Stimulated activated CD4-positive, alpha-beta T cell treated with anti-CD3 and anti-CD28 coated beads, Interleukin-12 subunit alpha, Interleukin-12 subunit beta, amount 100 ng/mL, for 48 hours (primary cell): ENCODE measurements at regions not wholly inside any gene's neighbourhood (a gene's known extent, or its start where the extent isn't known, plus 50 kb on each side); places are given as distances from the start of the nearest gene placed in this dataset.
"Not testable (repeated sequence)": the region's sequence is repeated elsewhere in the genome, so short reads cannot be mapped to it uniquely, and the experiment has no call there.

ENCODE experiments used
- DNase-seq, 3 donors: peaks; one replicate each; pipeline ENCODE4 v3.0.0-alpha.2; 2020; ENCODE audit warnings: low read depth in 2 of 3, low spot score in 1 of 3

DNA sequence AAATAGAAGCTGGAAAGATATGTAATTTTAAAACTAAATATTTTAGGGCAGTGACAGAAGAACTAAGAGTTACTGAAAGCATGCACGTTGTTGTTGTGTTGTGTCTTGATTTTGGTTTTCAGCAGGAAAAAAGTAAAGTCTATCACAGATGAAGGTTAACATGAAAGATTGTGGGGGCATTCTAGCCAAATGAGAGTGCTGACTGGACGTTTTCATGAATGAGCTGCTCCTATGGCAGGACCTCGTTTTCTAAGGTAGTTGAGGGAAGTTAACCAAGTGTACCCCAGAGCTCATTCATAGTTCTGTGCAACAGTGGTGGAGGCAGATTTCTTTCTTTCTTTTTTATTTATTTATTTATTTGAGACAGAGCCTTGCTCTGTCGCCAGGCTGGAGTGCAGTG lies 194.6 kb upstream of the IRS2 start:
- DNase-seq, result no peak

DNA sequence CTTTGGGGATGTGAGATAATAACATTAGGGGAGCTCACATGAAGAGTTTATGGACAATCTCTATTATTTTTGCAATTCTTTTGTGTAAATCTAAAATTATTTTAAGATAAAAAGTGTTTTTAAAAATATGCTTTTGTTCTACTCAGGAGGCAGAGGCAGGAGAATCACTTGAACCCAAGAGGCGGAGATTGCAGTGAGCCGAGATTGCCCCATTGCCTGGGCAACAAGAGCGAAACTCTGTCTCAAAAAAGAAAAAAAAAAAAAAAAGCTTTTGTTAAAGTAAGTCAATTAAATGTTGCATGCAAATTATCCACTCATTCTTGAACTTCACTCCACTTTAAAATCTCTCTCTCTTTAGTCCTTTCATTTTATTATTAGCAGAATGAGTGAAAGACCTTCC lies 193.3 kb upstream of the IRS2 start:
- DNase-seq, result not testable (repeated sequence)

DNA sequence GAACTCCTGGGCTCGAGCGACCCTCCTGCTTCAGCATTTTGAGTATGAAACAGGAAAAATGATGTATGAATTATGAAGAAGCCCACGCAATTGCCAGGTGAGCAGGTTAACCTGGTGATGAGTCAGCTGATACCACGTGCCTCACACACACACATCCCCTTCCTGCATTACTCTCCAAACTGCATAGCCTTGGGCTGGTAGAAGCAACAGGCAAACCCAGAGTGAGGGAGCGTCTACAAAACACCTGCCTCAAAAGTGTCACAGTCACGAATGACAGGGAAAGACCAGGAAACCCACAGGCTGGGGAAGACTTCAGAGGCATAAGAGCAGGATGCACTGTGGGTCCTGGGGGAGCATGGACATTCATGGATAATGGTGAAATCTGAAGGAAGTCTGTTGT lies 192.8 kb upstream of the IRS2 start:
- DNase-seq, result no peak

DNA sequence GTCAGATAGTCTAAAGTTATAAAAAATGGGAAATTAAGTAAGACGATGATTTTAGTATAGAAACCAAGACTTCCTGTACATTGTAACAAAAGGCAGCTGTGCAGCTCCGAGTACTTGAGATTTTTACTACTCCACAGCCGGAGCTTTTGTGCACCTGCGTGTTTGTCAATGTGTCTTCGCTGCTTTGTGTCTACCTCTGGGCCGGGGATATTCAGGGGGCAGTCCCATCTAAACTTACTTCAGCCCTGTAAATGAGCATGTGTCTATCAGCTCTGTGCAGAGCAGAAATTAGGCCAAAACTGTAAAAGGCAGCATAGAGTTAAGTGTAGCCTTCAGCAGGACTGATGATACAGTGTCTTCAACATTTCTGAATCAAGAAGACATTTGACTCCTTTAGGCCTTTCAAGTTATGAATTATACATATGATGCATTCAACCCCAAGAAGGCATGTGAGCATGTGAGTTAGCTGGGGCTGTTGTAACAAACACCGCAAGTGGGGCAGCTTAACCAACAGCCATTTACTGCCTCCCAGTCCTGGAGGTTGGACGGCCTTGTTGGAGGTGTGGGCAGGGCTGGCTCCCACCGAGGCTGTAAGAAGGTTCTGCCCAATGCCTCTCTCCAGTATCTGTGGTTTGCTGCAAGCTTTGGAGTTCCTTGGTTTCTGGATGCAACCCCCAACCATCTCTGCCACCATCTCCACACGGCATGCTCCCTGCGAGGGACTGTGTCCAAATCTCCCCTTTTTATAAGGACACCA lies 191.0 kb upstream of the IRS2 start:
- no peak for DNase-seq

DNA sequence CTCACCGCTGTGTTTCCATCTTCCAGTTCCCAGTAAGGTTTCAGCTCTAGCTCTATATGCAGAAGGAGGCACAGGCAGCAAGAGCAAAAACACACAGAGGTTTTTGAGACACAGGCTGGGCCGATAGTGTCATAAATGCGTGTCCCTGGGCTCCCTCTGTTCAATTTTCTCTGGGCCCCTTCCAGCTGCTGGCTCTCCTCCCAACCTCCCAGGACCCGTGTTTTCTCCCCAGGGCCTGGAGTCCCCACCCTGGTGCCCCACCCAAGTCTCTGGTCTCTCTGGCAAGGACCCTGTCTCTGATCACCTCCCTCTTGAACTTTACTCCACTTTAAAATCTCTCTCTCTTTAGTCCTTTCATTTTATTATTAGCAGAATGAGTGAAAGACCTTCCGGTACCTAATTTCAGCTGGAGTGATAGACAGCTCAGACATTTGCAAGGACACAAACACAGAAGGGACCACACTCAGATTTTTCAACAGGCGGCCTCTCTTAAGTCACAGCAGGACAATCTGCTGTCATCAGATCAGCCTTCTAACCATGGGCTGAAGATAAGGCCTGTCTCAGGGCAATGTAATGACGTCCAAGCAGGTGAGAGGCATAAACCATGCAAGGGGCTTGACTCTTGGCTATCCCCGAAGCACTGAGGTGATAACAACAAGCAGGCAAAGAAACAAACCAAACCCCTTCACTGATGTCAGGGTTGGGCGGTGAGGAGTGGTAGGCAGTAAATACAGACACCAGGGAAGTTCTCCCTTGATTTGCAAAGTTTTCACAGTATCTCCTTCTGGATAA lies 190.0 kb upstream of the IRS2 start:
- no peak for DNase-seq

DNA sequence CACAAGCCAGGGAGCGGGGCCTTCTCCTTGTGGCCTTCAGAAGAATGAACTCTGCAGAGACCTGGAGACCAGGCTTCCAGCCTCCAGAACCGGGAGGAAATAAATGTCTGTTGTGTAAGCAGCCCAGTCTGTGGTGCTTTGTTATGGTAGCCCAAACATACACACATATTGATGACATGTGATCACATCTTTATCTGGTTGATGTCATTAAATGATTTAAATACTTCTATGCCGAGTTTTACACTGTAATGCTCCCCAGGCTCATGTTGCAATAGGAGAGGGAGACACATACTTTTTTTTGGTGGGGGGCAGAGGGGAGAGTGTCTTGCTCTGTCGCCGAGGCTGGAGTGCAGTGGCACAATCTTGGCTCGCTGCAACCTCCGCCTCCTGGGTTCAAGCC lies 188.0 kb upstream of the IRS2 start:
- no peak for DNase-seq

DNA sequence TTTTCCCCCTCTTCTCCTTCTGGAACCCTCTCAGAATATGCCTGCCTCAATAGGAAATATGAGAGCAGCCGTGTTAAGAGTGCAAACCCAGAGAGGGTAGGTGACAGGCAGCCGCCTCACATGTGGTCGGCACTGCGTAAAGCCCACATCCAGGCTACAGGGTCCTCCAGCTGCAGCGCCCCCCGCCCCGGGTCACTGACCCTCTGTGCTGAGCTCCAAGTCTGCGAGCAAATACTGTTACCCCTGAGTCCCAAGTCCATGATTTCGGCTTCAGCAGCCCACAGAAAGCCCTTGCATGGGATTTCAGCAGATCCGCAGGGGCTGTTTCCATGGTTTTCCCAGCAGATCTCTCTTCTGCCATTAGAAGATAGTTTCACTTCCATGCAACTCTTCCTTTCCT lies 186.9 kb upstream of the IRS2 start:
- DNase-seq, result no peak

DNA sequence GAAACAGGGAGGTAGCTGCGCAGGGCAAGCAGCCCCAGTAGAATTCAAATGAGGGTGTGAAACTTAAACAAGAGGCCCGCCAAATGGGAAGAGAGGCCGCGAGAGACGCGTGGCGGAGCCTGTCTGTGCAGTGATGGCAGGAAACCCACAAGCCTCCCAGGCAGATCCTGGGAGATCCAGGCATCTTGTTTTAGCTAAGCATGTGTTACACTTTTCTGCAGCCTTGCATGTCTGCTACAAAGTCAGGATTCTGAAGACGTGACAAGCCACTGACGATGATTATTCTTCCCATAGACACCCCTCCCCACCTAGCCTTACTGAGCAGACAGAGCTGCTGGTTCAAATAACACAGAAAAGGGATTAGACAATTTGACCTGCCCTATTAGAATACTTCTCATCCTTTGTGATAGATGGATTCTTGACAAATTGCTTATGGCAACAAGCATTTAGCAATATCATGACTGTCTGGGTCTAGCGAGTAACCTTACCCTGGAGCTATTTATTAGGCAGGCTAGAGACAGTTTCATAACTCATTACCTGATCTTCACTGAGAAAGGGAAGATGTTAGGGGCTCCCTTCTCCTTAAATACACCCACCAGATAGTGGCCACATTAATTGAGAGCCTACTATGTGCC lies 185.2 kb upstream of the IRS2 start:
- no peak for DNase-seq

DNA sequence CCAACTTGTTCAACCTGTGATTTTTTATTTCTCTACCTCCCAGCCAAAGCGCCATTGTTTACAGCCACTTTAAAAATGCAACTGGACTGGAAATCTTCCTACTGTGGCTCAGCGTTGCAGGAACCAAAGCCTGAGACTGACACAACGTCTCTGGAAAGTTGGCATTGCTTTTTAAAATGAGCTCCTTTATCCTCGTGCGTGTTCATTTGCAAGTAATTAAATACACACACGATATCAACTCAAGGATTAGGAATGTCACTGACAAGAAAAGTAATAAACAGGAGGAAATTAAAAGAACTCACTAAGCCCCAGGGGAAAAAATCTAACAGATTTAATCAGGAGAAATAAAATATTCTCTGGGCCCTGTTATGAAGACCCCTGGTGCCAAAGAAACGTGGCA lies 184.6 kb upstream of the IRS2 start:
- no peak for DNase-seq

DNA sequence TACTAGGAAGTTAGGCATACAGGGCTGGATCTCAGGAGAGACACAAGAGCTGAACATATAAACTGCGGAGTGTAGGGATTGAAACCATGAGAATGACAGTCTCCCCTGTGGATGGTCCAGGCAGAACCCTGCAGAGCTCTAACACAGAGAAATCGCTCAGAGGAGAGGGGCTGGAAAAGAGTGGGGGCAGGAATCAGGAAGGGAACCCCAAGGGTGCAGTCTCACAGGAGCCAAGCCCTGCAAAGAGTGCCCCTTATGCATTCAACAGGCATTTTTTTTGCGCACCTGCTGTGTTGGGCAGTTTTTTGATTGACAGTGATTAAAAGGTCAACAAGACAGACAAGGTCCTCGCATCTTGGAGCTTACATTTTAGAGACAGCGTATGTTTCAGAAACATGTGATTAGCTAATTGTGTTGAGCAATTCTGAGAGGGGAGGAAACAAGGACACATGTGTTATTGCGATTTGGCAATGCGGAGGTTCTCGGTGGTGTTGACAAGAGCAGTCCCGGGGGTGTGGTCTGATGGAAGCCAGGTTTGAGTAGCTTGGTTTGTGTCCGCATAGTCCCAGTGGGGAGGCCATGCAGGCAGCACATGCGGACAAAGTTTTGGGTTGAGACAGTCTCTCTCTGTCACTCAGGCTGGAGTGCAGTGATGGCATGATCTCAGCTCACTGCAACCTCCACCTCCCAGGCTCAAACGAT lies 182.6 kb upstream of the IRS2 start:
- DNase-seq, result no peak

DNA sequence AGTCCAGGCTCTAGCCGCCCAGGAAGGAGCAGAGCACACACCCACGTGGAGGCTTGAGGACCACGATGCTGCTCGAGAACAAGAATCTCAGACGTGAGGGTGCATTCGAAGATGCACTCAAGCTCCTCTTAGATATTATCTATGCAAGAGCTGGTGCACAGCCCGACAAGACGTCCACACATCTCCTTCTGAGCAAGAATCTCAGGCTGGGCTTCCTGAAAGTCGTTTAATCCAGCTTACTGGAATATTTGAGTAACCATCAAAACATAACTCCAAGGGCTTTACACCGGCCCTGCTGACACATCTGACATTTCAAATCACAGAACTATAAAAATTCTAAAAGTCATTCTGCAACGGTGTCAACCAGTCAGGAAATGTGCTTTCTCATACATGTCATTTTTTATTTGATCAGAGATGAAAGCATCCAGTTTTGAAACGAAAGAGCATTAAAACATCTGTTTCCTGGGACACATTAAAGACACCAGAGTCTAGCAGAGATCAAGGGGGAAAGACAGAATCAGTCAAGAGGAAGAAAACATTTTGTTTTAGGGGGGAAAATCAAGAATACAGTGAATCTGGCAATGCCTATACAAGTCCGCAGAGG lies 177.7 kb upstream of the IRS2 start:
- no peak for DNase-seq

DNA sequence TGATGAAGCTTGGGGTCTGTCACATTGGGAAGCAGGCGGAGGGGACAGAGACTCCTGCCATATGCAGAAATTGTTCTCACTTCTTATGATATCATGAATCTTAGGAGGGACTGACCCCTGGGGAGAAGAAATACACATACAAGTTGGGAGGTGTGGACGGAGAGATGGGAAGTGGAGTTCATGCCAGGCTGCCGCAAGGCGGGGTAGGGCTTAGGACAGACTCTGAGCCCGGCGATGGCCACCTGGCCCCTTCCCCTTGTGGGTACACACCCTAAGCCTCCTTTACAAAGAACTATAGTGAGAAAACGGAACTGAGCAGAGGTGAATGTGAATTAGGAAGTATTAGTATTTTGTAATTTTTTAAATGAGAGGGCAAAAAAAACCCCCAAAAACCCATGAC lies 177.0 kb upstream of the IRS2 start:
- DNase-seq, result no peak

DNA sequence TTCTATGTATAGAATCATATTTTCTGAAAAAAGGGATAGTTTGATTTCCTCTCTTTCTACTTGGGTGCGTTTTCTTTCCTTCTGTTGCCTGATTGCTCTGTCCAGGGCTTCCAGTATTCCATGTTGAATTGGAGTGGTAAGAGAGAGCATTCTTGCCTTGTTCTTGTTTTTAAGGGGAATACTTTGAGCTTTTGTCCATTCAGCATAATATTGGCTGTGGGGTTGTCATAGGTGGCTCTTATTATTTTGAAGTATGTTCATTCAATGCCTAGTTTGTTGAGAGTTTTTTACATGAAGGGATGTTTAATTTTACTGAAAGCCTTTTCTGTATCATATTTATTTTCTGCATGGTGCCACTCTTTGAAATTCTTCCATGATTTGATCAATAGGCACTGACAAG lies 173.5 kb upstream of the IRS2 start:
- no peak for DNase-seq

DNA sequence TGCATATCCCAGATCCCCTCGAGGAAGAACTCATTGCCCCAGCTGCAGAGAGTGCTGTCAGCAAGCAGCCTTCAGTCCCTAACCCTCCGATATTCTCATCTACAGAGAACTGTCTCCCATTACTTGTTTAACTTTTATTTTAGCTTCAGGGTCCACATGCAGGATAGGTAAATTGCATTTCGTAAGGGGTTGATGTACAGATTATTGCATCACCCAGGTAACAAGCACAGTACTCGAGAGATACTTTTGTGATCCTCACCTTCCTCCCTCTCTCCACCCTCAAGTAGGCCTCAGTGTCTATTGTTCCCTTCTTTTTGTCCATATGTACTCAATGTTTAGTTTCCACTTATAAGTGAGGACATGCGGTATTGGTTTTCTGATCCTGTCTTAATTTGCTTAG lies 171.5 kb upstream of the IRS2 start:
- no peak for DNase-seq

DNA sequence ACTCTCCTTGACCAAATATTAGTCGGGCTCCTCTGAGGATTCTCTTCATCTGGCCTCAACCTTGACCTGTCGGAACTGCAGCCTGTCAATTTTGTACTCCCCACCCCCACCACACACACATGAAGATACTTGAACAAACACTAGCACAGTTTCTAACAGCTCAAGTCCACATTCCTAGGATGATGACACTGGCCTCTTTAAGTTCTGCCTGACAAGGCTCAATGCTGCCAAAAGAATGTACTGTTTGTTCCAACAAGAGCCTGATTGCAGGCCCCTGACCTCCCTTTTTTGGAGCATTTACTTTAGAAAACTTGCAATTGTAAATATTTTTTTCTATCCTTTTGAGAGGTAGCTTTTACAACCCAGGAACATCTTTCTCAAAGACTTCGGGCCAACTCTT lies 169.2 kb upstream of the IRS2 start:
- no peak for DNase-seq

DNA sequence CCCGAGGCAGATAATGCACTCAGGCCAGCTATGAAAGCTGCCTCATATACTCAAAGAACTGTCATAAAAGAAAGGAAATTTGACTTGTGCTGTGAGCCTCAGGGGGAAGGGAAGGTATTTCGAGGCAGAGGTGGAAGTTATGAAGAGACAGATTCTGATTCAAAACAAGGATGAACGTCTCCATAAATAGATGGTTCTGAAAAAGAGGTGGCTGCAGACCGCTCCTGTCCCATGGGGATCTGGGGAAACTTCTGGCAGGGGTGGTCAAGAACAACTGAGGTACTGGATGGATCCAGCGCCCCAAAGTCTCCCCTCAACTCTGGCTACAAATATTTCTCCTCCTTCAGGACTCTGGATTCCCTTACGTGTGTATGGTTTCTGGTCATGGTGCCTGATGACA lies 168.1 kb upstream of the IRS2 start:
- DNase-seq, result no peak

DNA sequence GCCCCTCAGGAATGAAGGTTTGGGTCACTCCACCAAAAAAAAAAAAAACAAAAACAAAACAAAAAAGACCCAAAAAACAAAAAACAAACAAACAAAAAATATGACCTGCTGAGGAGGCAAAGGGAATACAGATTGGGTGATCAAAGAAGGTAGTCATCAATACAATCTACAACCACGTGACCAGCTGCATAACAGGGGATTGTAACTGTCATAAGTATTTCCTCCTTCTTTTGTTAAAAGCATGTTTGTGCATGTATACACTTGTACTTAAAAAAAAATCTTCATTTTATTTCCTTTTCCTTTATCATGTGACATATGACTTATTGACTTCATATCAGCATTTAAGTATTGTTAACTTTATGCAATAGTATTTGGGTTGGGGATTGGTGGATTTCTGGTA lies 165.1 kb upstream of the IRS2 start:
- no peak for DNase-seq

DNA sequence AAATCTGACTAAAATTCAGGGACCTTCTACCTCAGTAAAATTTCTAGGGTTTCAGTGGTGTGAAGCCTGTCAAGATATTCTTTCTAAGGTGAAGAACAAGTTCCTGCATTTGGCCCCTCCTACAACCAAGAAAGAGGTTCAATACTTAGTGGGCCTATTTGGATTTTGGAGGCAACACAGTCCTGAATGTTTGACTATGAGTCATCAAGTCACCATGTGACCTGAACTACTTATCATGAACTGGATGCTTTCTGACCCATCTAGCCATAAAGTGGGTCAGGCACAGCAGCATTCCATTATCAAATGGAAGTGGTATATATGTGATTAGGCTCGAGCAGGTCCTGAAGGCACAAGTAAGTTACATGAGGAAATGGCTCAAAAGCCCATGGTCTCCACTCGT lies 163.0 kb upstream of the IRS2 start:
- no peak for DNase-seq

DNA sequence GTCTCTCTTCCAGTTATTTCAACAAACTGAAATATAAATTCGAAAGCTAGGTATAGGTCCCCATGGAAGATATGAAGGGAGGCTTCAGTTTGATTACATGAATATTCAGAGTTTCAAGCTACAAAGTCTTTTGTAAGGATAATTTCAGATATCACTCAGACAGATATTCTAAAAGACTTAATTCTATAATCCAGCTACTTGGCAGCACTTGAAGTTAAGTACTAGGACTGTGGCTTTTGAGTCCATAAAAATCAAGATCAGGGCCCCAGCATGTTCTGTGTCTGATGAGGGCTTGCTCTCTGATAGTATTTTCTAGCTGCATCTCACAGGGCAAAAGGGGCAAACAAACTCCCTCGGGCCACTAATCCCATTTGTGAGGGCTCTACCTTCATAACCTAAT lies 160.6 kb upstream of the IRS2 start:
- DNase-seq, result no peak

DNA sequence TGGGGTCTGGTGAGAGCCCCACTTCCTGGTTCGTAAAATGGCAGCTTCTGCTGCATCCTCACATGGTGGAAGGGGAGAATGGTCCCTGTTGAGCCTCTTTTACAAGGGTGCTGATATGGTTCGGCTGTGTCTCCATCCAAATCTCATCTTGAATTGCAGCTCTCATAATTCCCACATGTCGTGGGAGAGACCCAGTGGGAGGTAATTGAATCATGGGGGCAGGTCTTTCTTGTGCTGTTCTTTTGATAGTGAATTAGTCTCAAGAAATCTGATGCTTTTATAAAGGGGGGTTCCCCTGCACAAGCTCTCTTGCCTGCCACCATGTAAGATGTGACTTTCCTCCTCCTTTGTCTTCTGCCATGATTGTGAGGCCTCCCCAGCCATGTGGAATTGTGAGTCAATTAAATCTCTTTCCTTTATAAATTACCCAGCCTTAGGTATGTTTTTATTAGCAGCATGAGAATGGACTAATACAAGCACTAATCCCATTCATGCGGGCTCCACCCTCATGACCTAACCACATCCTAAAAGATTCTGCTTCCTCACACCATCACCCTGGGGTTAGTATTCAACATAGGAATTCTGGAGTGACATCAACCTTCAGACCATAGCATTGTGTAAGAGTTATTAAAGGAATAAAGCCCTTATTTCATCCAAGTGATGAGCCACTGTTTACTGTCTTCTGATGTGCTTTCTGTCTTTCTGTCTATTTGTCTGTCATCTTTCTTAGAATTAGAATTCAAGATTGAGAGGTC lies 159.0 kb upstream of the IRS2 start:
- DNase-seq, result no peak

DNA sequence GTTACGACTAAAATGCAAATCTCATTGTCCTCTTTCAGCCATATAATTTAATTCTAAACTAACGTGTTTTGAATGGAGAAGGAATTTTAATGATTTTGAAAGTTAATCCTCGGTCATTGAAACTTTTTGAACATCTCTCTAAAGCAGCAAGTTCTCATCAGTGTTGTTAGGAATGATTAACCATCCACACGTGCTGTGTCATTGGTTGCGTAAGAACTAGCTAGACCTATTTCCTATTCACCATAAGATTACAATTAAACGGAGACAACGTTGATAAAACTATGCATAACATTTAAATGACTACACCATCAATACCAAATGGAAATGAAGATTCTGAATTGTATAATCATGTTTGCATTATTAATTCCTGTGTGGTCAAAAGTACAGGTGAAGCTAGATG lies 155.6 kb upstream of the IRS2 start:
- no peak for DNase-seq
